ENCODE measurements at regions not wholly inside any gene's neighbourhood (a gene's known extent, or its start where the extent isn't known, plus 50 kb on each side); places are given as distances from the start of the nearest gene placed in this dataset.

DNA sequence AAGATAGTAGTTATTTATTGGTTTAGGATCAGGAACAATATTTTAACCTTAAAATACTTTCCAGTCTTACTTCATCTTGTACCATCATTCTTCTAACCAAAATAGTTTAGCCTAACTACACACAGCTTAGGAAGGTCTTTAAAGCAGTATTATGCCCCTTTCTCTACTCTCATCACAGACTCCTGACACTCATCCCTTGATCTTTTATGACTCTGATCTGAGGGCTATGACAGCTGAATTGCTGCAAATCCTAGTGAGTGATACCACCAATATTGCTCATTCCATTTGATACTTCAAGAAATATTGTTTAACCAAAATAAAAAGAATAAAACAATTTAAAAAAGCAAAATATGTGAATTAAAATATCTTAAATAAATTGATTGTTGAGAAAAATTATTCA lies 746.6 kb upstream of the ACO1 start:
- TF ChIP-seq POLR2AphosphoS5 (IDR thresholded peaks at IDR 0.05; ENCODE audit: insufficient read depth, low read depth, low read length) (no peak), JUN (IDR thresholded peaks at IDR 0.05; ENCODE audit: borderline replicate concordance, insufficient read depth, insufficient read length, low read depth) (no peak), MYC (IDR thresholded peaks at IDR 0.05; ENCODE audit: low read depth, low read length) (no peak), POLR2A (IDR thresholded peaks at IDR 0.05; ENCODE audit: low read depth, low read length) (no peak), EZH2 (IDR thresholded peaks at IDR 0.05; ENCODE audit: borderline replicate concordance, low read depth, low read length, severe bottlenecking) (no peak), GATA2 (IDR thresholded peaks at IDR 0.05; ENCODE audit: insufficient read depth, insufficient read length, low read depth, low read length) (no peak)
- TF ChIP-seq, protein P1, sequence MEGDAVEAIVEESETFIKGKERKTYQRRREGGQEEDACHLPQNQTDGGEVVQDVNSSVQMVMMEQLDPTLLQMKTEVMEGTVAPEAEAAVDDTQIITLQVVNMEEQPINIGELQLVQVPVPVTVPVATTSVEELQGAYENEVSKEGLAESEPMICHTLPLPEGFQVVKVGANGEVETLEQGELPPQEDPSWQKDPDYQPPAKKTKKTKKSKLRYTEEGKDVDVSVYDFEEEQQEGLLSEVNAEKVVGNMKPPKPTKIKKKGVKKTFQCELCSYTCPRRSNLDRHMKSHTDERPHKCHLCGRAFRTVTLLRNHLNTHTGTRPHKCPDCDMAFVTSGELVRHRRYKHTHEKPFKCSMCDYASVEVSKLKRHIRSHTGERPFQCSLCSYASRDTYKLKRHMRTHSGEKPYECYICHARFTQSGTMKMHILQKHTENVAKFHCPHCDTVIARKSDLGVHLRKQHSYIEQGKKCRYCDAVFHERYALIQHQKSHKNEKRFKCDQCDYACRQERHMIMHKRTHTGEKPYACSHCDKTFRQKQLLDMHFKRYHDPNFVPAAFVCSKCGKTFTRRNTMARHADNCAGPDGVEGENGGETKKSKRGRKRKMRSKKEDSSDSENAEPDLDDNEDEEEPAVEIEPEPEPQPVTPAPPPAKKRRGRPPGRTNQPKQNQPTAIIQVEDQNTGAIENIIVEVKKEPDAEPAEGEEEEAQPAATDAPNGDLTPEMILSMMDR (IDR thresholded peaks at IDR 0.05; ENCODE audit: extremely low read depth in 1 of 2, insufficient read depth in 1 of 2, low read depth in 1 of 2, low read length in 2 of 2): no peak
- TF ChIP-seq, protein P2, sequence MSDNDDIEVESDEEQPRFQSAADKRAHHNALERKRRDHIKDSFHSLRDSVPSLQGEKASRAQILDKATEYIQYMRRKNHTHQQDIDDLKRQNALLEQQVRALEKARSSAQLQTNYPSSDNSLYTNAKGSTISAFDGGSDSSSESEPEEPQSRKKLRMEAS (IDR thresholded peaks at IDR 0.05; ENCODE audit: insufficient read depth, insufficient read length): no peak
